H4 (cell line): ENCODE measurements at regions not wholly inside any gene's neighbourhood (a gene's known extent, or its start where the extent isn't known, plus 50 kb on each side); places are given as distances from the start of the nearest gene placed in this dataset.

Experiments
- DNase-seq: peaks from one replicate; pipeline ENCODE4 v3.0.0-alpha.2; 2015; ENCODE audit warnings: low spot score

DNA sequence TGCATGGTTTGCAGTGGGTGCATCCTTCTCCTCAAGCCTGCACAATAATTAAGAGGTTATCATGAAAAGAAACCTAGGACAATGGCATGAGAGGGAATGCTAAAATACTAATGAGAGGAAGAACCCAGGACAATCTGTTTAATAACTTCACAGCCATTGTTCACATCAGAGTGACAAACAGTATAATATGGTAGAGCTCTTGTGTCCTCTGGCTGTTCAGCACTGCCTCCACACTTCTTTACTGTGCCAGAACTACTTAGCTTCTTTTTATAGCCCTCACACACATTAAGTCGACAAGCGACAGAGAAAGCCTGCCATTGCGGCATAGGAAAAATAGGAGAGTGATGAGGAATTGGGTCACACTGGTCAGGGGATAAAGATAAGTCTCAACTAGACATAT lies 65.0 kb upstream of the MEIS2 start:
- no peak for DNase-seq

DNA sequence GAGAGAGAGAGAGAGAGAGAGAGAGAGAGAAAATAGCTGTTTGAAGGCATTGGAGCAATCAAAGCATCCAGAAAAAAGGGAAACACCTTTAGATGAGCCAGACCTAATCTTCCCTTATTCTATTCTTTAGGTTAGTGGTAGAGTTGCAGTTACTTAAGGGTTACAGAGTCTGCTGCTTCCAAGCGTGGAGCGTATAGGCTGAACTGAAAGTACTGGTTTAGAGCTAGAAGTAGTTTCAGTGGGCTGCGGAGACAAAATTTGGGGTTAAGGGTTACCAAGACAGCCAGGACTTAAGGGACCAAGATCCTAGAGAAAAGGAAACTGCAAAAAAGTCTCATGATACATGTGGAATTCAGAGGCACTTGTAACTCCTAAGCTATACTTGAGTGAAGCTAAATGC lies 66.1 kb upstream of the MEIS2 start:
- DNase-seq, result no peak

DNA sequence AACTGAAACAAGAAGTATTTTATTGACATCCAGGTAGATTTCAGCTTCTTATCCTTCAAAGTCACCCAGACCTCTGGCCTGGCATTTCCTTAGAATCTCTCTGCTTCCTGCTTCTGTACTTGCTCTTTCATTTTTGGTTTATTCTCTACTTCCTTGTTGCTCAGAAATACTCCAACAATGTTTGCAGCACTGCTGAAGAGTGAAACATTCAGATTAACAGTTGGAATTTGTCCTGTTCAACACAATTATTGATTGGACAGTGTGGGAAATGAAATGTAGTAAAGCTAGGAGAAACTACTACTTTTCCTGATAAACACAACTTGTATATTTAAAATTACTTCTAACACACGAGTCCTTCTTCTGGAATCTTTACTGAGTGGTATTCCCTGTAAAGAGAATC lies 81.0 kb upstream of the MEIS2 start:
- no peak for DNase-seq

GRCh38 chr15:37199545-37199944 lies 99.2 kb upstream of the MEIS2 start:
- DNase-seq, result no peak

- no peak for DNase-seq
Measured at GRCh38 chr15:37203050-37203449, 102.7 kb upstream of the MEIS2 start.

DNA sequence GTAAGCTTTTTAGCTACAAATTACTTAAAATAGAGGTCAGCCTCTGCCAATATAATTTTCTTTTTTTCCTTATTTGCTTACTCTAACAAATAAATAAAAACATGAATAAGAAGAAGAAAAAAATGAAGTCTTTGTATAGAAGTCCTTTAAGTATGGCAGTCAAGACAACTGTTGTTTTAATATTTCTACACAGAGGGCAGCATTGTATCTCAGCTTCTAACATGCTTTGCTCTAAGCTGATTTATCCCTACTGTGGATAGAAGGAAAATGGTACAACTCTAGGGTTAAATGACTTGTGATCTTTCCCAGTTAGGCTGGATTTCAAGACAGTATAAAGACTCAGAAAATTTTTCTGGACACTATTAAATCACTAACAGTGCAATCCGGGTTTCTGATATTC lies 104.3 kb upstream of the MEIS2 start:
- peak; percentile 37 for DNase-seq

GRCh38 chr15:37206690-37207089 lies 106.3 kb upstream of the MEIS2 start:
- no peak for DNase-seq

DNA sequence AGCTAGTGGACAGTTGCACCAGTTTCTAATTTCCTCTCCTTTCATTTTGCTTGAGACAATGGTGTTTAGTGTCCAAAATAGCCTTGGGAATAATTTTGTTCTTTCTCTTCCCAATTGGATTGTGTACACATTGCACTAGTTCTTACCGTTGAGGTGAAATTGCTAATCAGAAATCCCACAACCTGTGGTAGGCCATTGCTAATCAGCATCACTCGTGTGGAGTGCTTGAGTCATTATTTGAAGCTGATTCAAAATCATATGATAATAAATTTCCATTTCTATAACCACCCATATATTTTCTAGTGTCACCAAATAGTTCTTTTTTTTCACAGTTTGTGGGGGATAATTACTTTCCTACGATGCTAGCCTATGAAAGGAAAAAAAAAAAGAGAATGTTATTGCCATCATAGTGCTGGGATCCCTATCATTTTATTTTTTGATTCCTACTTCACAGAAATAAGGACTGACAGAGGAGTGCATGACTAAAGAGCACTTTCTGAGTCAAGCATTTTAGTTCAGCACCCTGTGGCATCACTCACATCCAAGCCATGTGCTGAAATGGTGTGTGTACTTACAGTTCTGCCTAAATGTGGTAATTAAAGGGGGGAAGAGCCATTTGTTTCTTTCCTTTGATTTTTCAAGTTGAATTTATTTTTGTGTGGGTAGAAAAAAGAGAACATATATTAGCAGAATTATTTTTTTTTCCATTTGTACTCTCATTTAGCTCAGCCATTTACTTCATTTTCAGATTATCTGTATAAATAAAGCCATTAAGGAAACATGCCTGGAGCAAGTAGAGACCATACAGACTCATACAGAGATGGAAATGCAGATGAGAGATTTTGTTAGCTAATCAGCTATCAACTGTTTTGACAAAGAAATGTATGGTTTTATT lies 108.0 kb upstream of the MEIS2 start:
- DNase-seq, result no peak

GRCh38 chr15:37209041-37209363 lies 108.7 kb upstream of the MEIS2 start:
- DNase-seq, result no peak

DNA sequence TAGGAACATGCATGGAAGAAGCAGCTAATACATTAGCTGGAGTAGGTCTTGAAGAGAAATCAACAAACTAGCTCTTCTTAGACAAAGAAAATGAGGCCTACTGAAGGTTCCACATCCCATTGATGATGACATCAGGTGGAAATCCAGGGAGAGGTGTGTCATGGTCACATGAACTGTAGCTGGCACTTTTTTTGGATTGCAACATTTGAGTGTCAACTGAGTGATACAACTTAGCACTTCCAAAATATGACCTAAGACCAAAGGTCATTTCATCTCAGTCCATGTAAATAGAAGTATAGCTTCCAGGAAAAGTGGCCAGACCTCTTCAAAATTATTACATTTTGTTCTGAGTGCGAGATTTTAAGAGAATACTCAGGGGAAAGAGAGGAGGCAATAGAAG lies 117.2 kb upstream of the MEIS2 start:
- DNase-seq, result no peak

DNA sequence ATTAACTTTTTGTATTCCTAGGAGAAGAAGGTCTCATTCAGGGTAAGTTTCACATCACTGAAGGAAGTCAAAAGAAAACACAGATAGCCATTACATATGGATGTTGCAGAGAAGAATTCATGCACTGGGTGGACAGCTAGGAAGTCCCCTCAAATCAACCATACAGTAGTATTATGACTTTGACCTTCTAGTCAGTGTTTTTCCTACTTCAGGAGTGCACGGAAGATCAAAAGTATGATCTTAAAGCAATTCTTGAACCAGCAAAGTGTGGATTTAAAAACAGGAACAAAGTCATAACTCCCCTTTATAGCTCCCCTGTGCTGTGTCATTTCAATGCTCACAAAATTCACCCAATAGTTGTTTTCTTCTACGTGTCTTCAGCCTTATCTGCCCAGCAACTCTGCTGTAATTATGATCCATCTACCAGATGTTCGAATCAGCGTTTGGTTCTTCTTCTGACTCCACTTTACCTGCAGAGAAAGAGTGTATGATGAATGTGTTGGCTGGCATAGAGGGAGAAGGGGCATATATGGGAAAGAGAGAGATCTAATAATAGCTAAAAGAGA lies 118.1 kb upstream of the MEIS2 start:
- DNase-seq, result no peak

DNA sequence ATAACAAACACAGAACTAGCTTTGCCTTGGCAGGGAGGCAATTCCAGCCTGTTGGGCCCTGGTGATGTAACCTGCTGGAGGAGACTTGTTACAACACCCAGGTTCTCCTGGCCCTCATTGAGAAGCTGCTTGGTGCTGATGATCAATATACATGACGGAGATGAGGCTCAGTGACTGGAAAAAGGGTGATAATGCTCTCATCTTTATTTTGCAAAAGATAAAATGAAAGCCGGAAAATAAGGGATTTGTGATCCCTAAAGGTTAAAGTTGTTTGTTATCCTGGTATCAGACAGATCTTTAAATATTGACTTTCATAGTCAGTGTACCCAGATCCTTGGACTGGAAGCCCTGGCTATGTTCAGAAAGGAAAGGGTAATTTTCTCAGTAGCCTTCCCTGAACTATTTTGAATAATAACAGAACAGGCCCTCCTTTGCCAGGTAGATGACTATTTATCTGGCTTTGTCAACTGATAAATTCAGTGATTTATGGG lies 118.9 kb upstream of the MEIS2 start:
- no peak for DNase-seq

- no peak for DNase-seq
Measured at GRCh38 chr15:37220949-37221670, 120.8 kb upstream of the MEIS2 start.

DNA sequence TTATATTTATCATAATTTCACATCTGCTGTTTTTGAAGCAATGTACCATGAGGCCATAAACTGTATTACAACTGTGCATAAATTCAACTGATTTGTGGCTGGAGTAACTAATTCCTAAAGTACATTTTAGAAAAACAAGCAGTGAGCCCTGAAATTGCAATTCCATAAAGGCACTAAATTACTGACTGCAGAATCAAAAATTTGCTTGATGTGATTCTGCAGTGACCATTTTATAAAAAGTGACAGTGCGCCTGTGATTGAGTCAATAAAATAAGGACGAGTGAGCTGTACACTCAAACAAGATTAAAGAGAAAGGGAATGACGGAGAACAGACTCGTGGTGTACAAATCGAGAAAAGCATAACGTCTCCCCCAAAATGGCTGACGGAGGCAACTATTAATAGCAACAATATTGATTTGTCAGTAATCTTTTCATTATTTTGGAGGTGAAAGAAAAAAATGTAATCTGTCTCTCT lies 121.4 kb upstream of the MEIS2 start:
- DNase-seq, result no peak

DNA sequence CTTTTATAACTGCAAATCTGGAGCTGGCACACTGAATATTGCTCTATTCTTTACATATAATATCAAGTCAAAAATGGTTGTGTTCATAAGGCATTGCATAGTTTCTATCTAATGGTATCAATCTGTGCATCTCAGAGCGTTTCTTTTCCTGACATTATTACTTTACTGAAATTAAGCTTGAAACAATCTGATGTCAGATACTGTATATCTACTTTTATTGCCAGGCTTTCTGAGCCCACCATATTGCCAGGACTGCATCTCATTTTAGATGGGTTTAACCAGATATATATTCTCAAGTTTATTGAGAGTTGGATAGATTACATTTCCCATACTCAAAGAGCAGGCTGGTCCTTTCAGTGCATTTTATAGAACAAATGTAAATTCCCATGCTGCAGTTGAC lies 122.7 kb upstream of the MEIS2 start:
- DNase-seq, result no peak

GRCh38 chr15:37229855-37230619 lies 129.7 kb upstream of the MEIS2 start:
- DNase-seq, result no peak

GRCh38 chr15:37245358-37245757 lies 145.0 kb upstream of the MEIS2 start:
- DNase-seq, result no peak

- no peak for DNase-seq
Measured at GRCh38 chr15:37246065-37246464, 145.7 kb upstream of the MEIS2 start.

DNA sequence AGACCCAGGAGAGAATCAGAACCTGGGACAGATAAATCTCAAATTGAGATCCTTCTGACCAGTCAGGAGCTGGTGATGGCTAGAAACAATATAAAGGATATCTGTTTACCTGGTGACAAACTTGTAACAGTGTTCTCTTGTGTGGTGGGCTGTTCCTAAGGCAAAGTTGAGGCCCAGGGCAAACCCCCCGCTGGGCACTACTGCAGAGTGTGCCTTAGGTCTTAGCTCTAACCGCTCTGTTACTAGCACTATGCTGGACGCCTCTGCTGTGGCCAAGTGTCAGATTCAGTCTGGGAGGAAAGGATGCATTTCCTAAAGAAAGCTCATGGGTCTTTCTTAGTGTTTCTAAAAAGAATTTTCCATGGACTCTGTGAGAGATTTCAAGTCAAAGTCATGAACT lies 146.5 kb upstream of the MEIS2 start:
- no peak for DNase-seq

- DNase-seq, result no peak
Measured at GRCh38 chr15:37249249-37249648, 148.9 kb upstream of the MEIS2 start.

DNA sequence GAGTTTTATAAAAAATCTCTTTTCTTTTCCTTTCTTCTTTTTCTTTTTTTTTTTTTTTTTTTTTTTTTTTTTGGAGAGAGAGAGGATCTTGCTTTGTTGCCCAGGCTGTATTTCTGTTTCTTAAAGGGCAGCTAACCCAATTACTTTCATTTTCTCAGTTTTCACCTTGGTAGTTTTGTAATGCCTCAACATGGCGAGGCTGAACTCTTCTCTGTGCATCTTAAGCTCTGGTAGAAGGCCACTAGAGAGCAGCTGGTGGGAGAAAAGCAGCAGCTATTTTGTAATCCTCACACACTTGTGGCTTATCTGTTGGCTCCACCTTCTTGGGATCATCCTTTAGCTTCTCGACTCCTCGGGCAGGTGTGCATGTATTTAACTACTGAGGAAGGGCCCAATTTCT lies 152.2 kb upstream of the MEIS2 start:
- DNase-seq, result no peak

GRCh38 chr15:37253877-37254276 lies 153.5 kb upstream of the MEIS2 start:
- no peak for DNase-seq
